Spleen (tissue), 7 donors: ENCODE measurements at regions not wholly inside any gene's neighbourhood (a gene's known extent, or its start where the extent isn't known, plus 50 kb on each side); places are given as distances from the start of the nearest gene placed in this dataset.

ENCODE experiments used
- CTCF ChIP-seq, 11 experiments: fragments of 200-600 bp in 7 of 11; fragments of 450-650 bp in 4 of 11; sonication (generic) in 4 of 11; IDR thresholded peaks in 8 of 11; conservative IDR thresholded peaks in 3 of 11; 1 replicate in 7 of 11; 2 replicates in 4 of 11; pipeline versions ENCODE4 v1.4.0 to v1.8.0; 2016 to 2021; ENCODE audit warnings: antibody characterized with exemption in 11 of 11, inconsistent platforms in 4 of 11, mild to moderate bottlenecking in 1 of 11
- POLR2A ChIP-seq, 3 donors: fragments of 450-650 bp; IDR thresholded peaks; one replicate each; pipeline ENCODE4 v1.5.1; 2017; ENCODE audit warnings: antibody characterized with exemption in 3 of 3, mild to moderate bottlenecking in 1 of 3
- donor health status: DM: no; HTN: no; CAD: no; lungs with moderate emphysema.
- donor health status: DM: no; HTN: no; CAD: no.
- donor health status: DM: no; HTN: no; CAD: no.

- TF ChIP-seq POLR2A (IDR thresholded peaks at IDR 0.05) (no peak), CTCF (IDR thresholded peaks at IDR 0.05 in 8 of 11, conservative IDR thresholded peaks at IDR 0.05 in 3 of 11) (no peak)
These were observed 125.2 kb upstream of the PAX6 start for GRCh38 chr11:31936312-31936711.
